ENCODE measurements at regions not wholly inside any gene's neighbourhood (a gene's known extent, or its start where the extent isn't known, plus 50 kb on each side); places are given as distances from the start of the nearest gene placed in this dataset.
A peak's percentile ranks its signal among the peaks of the same experiment; 100 is the strongest.

DNA sequence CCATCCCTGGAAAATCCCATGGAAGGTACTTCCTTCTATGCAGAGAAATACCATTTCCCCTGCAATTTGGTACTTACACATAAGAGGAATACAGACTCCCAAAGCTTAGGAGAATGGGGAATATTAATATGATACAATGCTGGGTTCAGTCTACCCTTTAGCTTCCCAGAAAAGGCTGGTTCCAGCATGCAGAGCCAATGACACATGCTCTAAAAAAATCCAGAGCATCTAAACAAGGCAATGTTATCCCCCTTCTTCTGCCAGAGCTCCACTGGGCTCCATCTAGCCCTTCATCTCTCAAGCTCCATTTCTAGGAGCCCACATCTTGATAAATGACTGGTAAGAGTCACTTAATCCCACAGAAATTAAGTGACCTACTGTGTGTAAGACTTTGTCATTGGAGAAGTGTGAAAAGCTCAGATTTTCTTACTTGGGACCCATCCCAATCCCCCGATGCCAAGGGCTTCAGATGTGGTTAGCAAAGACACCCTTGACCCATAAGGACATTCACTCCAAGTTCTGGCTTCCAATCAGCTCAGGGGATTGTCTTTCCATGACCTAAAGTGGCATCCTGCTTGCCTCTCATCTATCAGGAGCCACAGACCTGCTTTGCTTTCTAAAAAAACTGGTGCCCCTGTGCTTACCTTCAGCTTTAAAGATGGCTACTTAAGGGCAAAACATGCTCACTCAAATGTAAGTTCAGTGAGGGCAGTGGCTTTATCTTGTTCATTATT lies 137.5 kb downstream of the UNC5CL start:
- 93 to 96% methylated on average over 1 of the region's 1 CpG for WGBS, 2 donors
- peaks cover 7 to 9% (median 9%) of the 10 kb centered on the region in 3 donors for H3K4me1 ChIP-seq
- no peaks in the 10 kb centered on the region for H3K9me3 ChIP-seq
- H3K4me3 ChIP-seq: no peak overlapping the region
- TF ChIP-seq, protein P1, sequence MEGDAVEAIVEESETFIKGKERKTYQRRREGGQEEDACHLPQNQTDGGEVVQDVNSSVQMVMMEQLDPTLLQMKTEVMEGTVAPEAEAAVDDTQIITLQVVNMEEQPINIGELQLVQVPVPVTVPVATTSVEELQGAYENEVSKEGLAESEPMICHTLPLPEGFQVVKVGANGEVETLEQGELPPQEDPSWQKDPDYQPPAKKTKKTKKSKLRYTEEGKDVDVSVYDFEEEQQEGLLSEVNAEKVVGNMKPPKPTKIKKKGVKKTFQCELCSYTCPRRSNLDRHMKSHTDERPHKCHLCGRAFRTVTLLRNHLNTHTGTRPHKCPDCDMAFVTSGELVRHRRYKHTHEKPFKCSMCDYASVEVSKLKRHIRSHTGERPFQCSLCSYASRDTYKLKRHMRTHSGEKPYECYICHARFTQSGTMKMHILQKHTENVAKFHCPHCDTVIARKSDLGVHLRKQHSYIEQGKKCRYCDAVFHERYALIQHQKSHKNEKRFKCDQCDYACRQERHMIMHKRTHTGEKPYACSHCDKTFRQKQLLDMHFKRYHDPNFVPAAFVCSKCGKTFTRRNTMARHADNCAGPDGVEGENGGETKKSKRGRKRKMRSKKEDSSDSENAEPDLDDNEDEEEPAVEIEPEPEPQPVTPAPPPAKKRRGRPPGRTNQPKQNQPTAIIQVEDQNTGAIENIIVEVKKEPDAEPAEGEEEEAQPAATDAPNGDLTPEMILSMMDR (IDR thresholded peaks at IDR 0.05): no peak
- DNase-seq: no peak
- no peak overlapping the region for H3K27ac ChIP-seq
- no peak for FAIRE-seq
- H3K36me3 ChIP-seq: no peaks in the 10 kb centered on the region
- peak in 1 of 4 donors; percentile 5 for ATAC-seq
- no peaks in the 10 kb centered on the region for H3K27me3 ChIP-seq
- intact Hi-C loops (cut with DNase I): no loop called here

GRCh38 chr6:40900791-40901190 lies 138.2 kb downstream of the UNC5CL start:
- FAIRE-seq (no peak), ATAC-seq (peak in 1 of 4 donors; percentile 52), DNase-seq (no peak)
- H3K27me3 ChIP-seq: no peaks in the 10 kb centered on the region
- intact Hi-C loops (cut with DNase I): no loop called here
- no peak overlapping the region for H3K27ac ChIP-seq
- no peak overlapping the region for H3K4me3 ChIP-seq
- H3K36me3 ChIP-seq: no peaks in the 10 kb centered on the region
- H3K9me3 ChIP-seq: no peaks in the 10 kb centered on the region
- TF ChIP-seq, protein P1 (IDR thresholded peaks at IDR 0.05): no peak
- 79% methylated on average over 5 of the region's 5 CpGs for WGBS, 2 donors
- peaks cover 12 to 16% (median 12%) of the 10 kb centered on the region in 3 donors for H3K4me1 ChIP-seq

DNA sequence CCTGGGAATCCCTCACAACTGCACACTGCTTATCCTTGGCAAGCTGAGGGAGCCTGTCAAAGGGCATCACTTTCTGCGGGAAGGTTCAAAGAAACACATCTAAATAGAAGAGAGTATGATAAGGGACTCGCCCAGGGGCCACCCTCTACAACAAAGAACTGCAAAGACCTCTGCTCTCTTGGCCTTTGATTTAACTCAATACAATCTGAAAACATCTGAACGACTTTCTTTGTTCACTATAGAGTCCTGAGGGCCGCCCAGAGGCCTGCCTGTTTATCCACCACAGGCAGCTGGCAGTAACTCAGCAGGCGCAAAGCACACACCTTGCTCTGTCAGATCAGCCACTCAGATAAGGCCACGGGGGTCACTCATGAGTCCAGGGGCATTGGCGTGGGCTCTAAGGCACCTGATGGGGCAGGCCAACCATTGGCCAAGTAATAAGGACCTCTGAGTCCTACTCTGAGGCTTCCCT lies 139.3 kb downstream of the UNC5CL start:
- Histone ChIP-seq H3K27ac (peak overlapping the region in 1 of 4 donors; percentile 21), H3K27me3 (no peaks in the 10 kb centered on the region), H3K36me3 (no peaks in the 10 kb centered on the region), H3K9me3 (no peaks in the 10 kb centered on the region), H3K4me1 (peaks cover 12 to 17% (median 15%) of the 10 kb centered on the region in 3 donors), H3K4me3 (no peak overlapping the region)
- WGBS, 2 donors: 37 to 46% methylated on average over 7 of the region's 7 CpGs
- DNase-seq (no peak), ATAC-seq (peak in 3 of 4 donors; percentile 28 to 46 (median 35)), FAIRE-seq (no peak)
- TF ChIP-seq, protein P1 (IDR thresholded peaks at IDR 0.05): no peak
- intact Hi-C loops (cut with DNase I): loop anchor here (10.0 kb wide), 2 partner anchors 125 to 135 kb away; partner anchors contain the start of gene UNC5CL (in 1 of the 3)

- no peak for DNase-seq
- Histone ChIP-seq H3K27me3 (no peaks in the 10 kb centered on the region), H3K27ac (no peak overlapping the region), H3K4me3 (no peak overlapping the region), H3K9me3 (no peaks in the 10 kb centered on the region), H3K36me3 (no peaks in the 10 kb centered on the region), H3K4me1 (peaks cover 12 to 17% (median 15%) of the 10 kb centered on the region in 3 donors)
- WGBS, 2 donors: 93 to 94% methylated on average over 1 of the region's 1 CpG
- no peak for ATAC-seq
- intact Hi-C loops (cut with DNase I): loop anchor here (10.0 kb wide), 2 partner anchors 127 to 137 kb away; partner anchors contain the start of gene UNC5CL (in 1 of the 3)
- no peak for FAIRE-seq
- TF ChIP-seq, protein P1 (IDR thresholded peaks at IDR 0.05): no peak
Observed at GRCh38 chr6:40898073-40898472, 140.9 kb downstream of the UNC5CL start.

All from pancreas (tissue), 10 donors.